HG03378 (cell line): ENCODE measurements at regions not wholly inside any gene's neighbourhood (a gene's known extent, or its start where the extent isn't known, plus 50 kb on each side); places are given as distances from the start of the nearest gene placed in this dataset.
"Not testable (repeated sequence)": the region's sequence is repeated elsewhere in the genome, so short reads cannot be mapped to it uniquely, and the experiment has no call there.

Source experiments
- ATAC-seq: cut with Tn5 transposase; IDR thresholded peaks from one replicate; pipeline ENCODE4 v1.9.1; 2021; ENCODE audit warnings: mild to moderate bottlenecking, moderate library complexity; ENCODE audit not compliant: unreplicated experiment

GRCh38 chr1:57612833-57613232, 189.0 kb upstream of the DAB1 start:
- ATAC-seq, result no peak

- ATAC-seq, result no peak
Measured at GRCh38 chr1:57605933-57606332, 182.1 kb upstream of the DAB1 start.

GRCh38 chr1:57603696-57604095, 179.8 kb upstream of the DAB1 start:
- no peak for ATAC-seq

- no peak for ATAC-seq
Measured at GRCh38 chr1:57600424-57600823, 176.6 kb upstream of the DAB1 start.

GRCh38 chr1:57599236-57599994, 175.6 kb upstream of the DAB1 start:
- no peak for ATAC-seq

GRCh38 chr1:57597036-57597435, 173.2 kb upstream of the DAB1 start:
- ATAC-seq, result no peak

- no peak for ATAC-seq
Measured at GRCh38 chr1:57594002-57594401, 170.1 kb upstream of the DAB1 start.

- ATAC-seq, result no peak
Measured at GRCh38 chr1:57591842-57592241, 168.0 kb upstream of the DAB1 start.

GRCh38 chr1:57590978-57591377, 167.1 kb upstream of the DAB1 start:
- ATAC-seq, result no peak

GRCh38 chr1:57586842-57587241, 163.0 kb upstream of the DAB1 start:
- ATAC-seq, result no peak

- no peak for ATAC-seq
Measured at GRCh38 chr1:57578680-57579079, 154.8 kb upstream of the DAB1 start.

- no peak for ATAC-seq
Measured at GRCh38 chr1:57578099-57578498, 154.2 kb upstream of the DAB1 start.

- ATAC-seq, result no peak
Measured at GRCh38 chr1:57576756-57577155, 152.9 kb upstream of the DAB1 start.

- ATAC-seq, result no peak
Measured at GRCh38 chr1:57572016-57572415, 148.2 kb upstream of the DAB1 start.

- ATAC-seq, result not testable (repeated sequence)
Measured at GRCh38 chr1:57558066-57558465, 134.2 kb upstream of the DAB1 start.

GRCh38 chr1:57553666-57554065, 129.8 kb upstream of the DAB1 start:
- no peak for ATAC-seq

GRCh38 chr1:57551476-57551875, 127.6 kb upstream of the DAB1 start:
- no peak for ATAC-seq

GRCh38 chr1:57550092-57550491, 126.2 kb upstream of the DAB1 start:
- peak; percentile 86 for ATAC-seq

- ATAC-seq, result no peak
Measured at GRCh38 chr1:57549300-57549699, 125.4 kb upstream of the DAB1 start.

- no peak for ATAC-seq
Measured at GRCh38 chr1:57546549-57547330, 122.9 kb upstream of the DAB1 start.

- ATAC-seq, result no peak
Measured at GRCh38 chr1:57544345-57544744, 120.5 kb upstream of the DAB1 start.

GRCh38 chr1:57536749-57537423, 113.0 kb upstream of the DAB1 start:
- no peak for ATAC-seq
